K562 (cell line): ENCODE measurements at regions not wholly inside any gene's neighbourhood (a gene's known extent, or its start where the extent isn't known, plus 50 kb on each side); places are given as distances from the start of the nearest gene placed in this dataset.

Experiments
- FOXA1 ChIP-seq: fragments of 450-650 bp; IDR thresholded peaks from 2 replicates; pipeline ENCODE4 v1.6.1; 2016; ENCODE audit warnings: mild to moderate bottlenecking, borderline replicate concordance
- GABPB1 ChIP-seq: sonication (generic); formaldehyde crosslinking; IDR thresholded peaks from 2 replicates; pipeline ENCODE4 v1.8.0; 2022; ENCODE audit warnings: mild to moderate bottlenecking, missing genetic modification reagents
- HMG20B ChIP-seq: fragments of 250-450 bp; sonication (Bioruptor Pico); IDR thresholded peaks from 2 replicates; pipeline ENCODE4 v1.5.0; 2021; ENCODE audit warnings: mild to moderate bottlenecking
- ID3 ChIP-seq, 2 experiments: fragments of 250-450 bp in 1 of 2; fragments of 450-650 bp in 1 of 2; sonication (Bioruptor Pico) in 1 of 2; IDR thresholded peaks; 2 replicates each; pipeline versions ENCODE4 v1.6.1 to v1.8.0; 2016 to 2021; ENCODE audit warnings: mild to moderate bottlenecking in 2 of 2, moderate library complexity in 2 of 2, missing compliant biosample characterization in 1 of 2, missing genetic modification characterization in 1 of 2
- JUND ChIP-seq, 2 experiments: IDR thresholded peaks; 2 replicates in 1 of 2; 3 replicates in 1 of 2; pipeline ENCODE4 v1.6.1; 2011; ENCODE audit warnings: borderline replicate concordance in 2 of 2, low read depth in 2 of 2, low read length in 2 of 2, improper control_type of control experiment in 1 of 2, missing biosample characterization in 1 of 2, missing genetic modification characterization in 1 of 2, missing genetic modification reagents in 1 of 2
- NFIC ChIP-seq: fragments of 450-650 bp; IDR thresholded peaks from 2 replicates; pipeline ENCODE4 v1.6.1; 2017; ENCODE audit warnings: mild to moderate bottlenecking, inconsistent platforms
- NFYB ChIP-seq: IDR thresholded peaks from 2 replicates; pipeline ENCODE4 v1.6.1; 2011; ENCODE audit warnings: mild to moderate bottlenecking, moderate library complexity; ENCODE audit not compliant: insufficient read length; ENCODE audit errors: extremely low read depth
- PKNOX1 ChIP-seq: fragments of 450-650 bp; IDR thresholded peaks from 2 replicates; pipeline ENCODE4 v1.6.1; 2016
- RHOXF2B ChIP-seq: fragments of 250-450 bp; sonication (Bioruptor Pico); conservative IDR thresholded peaks from 2 replicates; pipeline ENCODE4 v1.5.1; 2021
- THRAP3 ChIP-seq: fragments of 450-650 bp; IDR thresholded peaks from 2 replicates; pipeline ENCODE4 v1.6.1; 2016; ENCODE audit warnings: mild to moderate bottlenecking, inconsistent platforms, borderline replicate concordance
- ZBTB8A ChIP-seq: fragments of 450-650 bp; IDR thresholded peaks from 2 replicates; pipeline ENCODE4 v1.6.1; 2018; ENCODE audit warnings: mild to moderate bottlenecking, moderate library complexity; ENCODE audit not compliant: partially characterized antibody
- ZKSCAN8 ChIP-seq: fragments of 200-800 bp; sonication (Bioruptor generic); IDR thresholded peaks from 2 replicates; pipeline ENCODE4 v1.6.1; 2016; ENCODE audit warnings: missing genetic modification characterization, missing compliant biosample characterization
- ZNF830 ChIP-seq: fragments of 250-450 bp; sonication (Bioruptor Pico); IDR thresholded peaks from 2 replicates; pipeline ENCODE4 v1.5.0; 2021; ENCODE audit warnings: mild to moderate bottlenecking
- TF ChIP-seq, protein P1 (sequence below): fragments of 450-650 bp; IDR thresholded peaks from 2 replicates; pipeline ENCODE4 v1.6.1; 2016; ENCODE audit warnings: mild to moderate bottlenecking, moderate library complexity

GRCh38 chr1:143720087-143721023 is 251.4 kb downstream of the FAM72C start (continued):
- TF ChIP-seq, protein P1, sequence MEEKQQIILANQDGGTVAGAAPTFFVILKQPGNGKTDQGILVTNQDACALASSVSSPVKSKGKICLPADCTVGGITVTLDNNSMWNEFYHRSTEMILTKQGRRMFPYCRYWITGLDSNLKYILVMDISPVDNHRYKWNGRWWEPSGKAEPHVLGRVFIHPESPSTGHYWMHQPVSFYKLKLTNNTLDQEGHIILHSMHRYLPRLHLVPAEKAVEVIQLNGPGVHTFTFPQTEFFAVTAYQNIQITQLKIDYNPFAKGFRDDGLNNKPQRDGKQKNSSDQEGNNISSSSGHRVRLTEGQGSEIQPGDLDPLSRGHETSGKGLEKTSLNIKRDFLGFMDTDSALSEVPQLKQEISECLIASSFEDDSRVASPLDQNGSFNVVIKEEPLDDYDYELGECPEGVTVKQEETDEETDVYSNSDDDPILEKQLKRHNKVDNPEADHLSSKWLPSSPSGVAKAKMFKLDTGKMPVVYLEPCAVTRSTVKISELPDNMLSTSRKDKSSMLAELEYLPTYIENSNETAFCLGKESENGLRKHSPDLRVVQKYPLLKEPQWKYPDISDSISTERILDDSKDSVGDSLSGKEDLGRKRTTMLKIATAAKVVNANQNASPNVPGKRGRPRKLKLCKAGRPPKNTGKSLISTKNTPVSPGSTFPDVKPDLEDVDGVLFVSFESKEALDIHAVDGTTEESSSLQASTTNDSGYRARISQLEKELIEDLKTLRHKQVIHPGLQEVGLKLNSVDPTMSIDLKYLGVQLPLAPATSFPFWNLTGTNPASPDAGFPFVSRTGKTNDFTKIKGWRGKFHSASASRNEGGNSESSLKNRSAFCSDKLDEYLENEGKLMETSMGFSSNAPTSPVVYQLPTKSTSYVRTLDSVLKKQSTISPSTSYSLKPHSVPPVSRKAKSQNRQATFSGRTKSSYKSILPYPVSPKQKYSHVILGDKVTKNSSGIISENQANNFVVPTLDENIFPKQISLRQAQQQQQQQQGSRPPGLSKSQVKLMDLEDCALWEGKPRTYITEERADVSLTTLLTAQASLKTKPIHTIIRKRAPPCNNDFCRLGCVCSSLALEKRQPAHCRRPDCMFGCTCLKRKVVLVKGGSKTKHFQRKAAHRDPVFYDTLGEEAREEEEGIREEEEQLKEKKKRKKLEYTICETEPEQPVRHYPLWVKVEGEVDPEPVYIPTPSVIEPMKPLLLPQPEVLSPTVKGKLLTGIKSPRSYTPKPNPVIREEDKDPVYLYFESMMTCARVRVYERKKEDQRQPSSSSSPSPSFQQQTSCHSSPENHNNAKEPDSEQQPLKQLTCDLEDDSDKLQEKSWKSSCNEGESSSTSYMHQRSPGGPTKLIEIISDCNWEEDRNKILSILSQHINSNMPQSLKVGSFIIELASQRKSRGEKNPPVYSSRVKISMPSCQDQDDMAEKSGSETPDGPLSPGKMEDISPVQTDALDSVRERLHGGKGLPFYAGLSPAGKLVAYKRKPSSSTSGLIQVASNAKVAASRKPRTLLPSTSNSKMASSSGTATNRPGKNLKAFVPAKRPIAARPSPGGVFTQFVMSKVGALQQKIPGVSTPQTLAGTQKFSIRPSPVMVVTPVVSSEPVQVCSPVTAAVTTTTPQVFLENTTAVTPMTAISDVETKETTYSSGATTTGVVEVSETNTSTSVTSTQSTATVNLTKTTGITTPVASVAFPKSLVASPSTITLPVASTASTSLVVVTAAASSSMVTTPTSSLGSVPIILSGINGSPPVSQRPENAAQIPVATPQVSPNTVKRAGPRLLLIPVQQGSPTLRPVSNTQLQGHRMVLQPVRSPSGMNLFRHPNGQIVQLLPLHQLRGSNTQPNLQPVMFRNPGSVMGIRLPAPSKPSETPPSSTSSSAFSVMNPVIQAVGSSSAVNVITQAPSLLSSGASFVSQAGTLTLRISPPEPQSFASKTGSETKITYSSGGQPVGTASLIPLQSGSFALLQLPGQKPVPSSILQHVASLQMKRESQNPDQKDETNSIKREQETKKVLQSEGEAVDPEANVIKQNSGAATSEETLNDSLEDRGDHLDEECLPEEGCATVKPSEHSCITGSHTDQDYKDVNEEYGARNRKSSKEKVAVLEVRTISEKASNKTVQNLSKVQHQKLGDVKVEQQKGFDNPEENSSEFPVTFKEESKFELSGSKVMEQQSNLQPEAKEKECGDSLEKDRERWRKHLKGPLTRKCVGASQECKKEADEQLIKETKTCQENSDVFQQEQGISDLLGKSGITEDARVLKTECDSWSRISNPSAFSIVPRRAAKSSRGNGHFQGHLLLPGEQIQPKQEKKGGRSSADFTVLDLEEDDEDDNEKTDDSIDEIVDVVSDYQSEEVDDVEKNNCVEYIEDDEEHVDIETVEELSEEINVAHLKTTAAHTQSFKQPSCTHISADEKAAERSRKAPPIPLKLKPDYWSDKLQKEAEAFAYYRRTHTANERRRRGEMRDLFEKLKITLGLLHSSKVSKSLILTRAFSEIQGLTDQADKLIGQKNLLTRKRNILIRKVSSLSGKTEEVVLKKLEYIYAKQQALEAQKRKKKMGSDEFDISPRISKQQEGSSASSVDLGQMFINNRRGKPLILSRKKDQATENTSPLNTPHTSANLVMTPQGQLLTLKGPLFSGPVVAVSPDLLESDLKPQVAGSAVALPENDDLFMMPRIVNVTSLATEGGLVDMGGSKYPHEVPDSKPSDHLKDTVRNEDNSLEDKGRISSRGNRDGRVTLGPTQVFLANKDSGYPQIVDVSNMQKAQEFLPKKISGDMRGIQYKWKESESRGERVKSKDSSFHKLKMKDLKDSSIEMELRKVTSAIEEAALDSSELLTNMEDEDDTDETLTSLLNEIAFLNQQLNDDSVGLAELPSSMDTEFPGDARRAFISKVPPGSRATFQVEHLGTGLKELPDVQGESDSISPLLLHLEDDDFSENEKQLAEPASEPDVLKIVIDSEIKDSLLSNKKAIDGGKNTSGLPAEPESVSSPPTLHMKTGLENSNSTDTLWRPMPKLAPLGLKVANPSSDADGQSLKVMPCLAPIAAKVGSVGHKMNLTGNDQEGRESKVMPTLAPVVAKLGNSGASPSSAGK, result peak; percentile 97
- no peak for TF ChIP-seq THRAP3
- no peak for TF ChIP-seq ZBTB8A
- TF ChIP-seq ID3 (CRISPR knock-in tag; IDR thresholded peaks at IDR 0.05), result no peak
- TF ChIP-seq ID3 (tag; IDR thresholded peaks at IDR 0.05), result no peak
- TF ChIP-seq ZNF830 (CRISPR knock-in tag), result no peak
- peak; percentile 97 for TF ChIP-seq PKNOX1
- TF ChIP-seq NFYB, result no peak
- no peak for TF ChIP-seq NFIC
- TF ChIP-seq RHOXF2B (CRISPR knock-in tag), result no peak
- no peak for TF ChIP-seq FOXA1
- TF ChIP-seq GABPB1 (CRISPR knock-in tag), result peak; percentile 90
- no peak for TF ChIP-seq ZKSCAN8 (CRISPR knock-in tag)
- peak; percentile 89 for TF ChIP-seq JUND (IDR thresholded peaks at IDR 0.05; ENCODE audit: borderline replicate concordance, low read depth, low read length)
- TF ChIP-seq JUND (tag; IDR thresholded peaks at IDR 0.05; ENCODE audit: borderline replicate concordance, low read depth, low read length), result peak; percentile 89; the same call in 2 of the 3 replicates
- no peak for TF ChIP-seq HMG20B
